ENCODE measurements at regions not wholly inside any gene's neighbourhood (a gene's known extent, or its start where the extent isn't known, plus 50 kb on each side); places are given as distances from the start of the nearest gene placed in this dataset.

DNA sequence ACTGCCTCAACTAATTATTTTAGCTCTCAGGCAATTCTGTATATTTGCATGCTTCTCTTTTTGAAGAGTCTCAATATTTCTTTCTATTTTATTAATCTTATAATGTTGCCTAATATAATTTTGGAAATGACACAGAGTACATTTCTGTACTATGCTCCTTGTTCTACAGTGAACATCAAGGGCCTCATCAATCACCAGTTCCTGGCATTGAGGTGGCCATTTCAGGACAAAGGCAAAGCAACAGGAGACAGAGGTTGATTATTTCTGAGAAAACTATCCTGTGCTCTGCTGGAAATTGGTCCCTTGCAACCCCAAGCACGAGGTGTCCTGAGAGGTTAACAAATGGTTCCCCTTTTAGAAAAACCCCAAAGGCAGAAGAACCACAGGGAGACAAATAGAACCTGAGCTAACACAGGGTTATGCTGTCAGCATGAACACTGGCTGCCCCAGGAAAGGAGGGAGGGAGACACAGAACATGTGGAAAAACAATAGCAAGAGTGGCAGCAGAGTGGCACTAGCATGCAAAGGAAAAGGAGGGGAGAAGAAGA is 63.9 kb upstream of the VAV3 start:
- DNase-seq, result no peak
- intact Hi-C loops (cut with DNase I), result no loop called here

DNA sequence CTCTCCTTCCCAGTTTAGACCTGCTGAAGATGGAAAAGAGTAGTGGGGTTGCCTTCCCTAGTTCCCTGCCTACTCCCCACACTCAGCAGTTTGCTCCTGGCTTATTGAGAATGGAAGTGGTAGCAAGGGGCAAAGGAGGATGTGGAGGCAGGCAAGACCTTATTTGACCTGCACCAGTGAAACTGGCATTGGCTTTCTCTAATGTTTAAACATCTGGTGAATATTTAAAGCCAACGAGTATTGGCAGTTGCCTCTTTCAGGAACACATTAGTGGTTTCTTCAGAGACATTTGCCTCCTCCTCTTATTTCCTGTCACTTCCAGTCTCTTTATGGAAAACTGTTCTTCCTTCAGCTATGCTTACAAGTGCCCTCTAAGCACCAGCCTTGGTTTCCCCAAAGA is 62.4 kb upstream of the VAV3 start:
- intact Hi-C loops (cut with DNase I), result no loop called here

GRCh38 chr1:108017698-108018097 is 52.7 kb upstream of the VAV3 start:
- intact Hi-C loops (cut with DNase I), result no loop called here
- no peak for DNase-seq

More for the DNA sequence above, 62.4 kb upstream of the VAV3 start:
- DNase-seq, result no peak

GRCh38 chr1:108016451-108016920 is 51.5 kb upstream of the VAV3 start:
- intact Hi-C loops (cut with DNase I), result no loop called here
- no peak for DNase-seq
